ENCODE measurements at regions not wholly inside any gene's neighbourhood (a gene's known extent, or its start where the extent isn't known, plus 50 kb on each side); places are given as distances from the start of the nearest gene placed in this dataset.

GRCh38 chr16:86665319-86665675 lies 86.9 kb downstream of the FOXL1 start:
- H3K4me1 ChIP-seq: peaks cover 15% of the 10 kb centered on the region
- no peaks in the 10 kb centered on the region for H3K9me3 ChIP-seq
- DNase-seq (no peak), ATAC-seq (no peak)
- H3K27me3 ChIP-seq (ENCODE audit: insufficient read depth in 3 of 3, low read length in 2 of 3): peaks cover 0 to 15% (median 0%) of the 10 kb centered on the region in 3 donors
- intact Hi-C loops (cut with DNase I): no loop called here
- H3K27ac ChIP-seq: no peak overlapping the region
- TF ChIP-seq, protein P1, sequence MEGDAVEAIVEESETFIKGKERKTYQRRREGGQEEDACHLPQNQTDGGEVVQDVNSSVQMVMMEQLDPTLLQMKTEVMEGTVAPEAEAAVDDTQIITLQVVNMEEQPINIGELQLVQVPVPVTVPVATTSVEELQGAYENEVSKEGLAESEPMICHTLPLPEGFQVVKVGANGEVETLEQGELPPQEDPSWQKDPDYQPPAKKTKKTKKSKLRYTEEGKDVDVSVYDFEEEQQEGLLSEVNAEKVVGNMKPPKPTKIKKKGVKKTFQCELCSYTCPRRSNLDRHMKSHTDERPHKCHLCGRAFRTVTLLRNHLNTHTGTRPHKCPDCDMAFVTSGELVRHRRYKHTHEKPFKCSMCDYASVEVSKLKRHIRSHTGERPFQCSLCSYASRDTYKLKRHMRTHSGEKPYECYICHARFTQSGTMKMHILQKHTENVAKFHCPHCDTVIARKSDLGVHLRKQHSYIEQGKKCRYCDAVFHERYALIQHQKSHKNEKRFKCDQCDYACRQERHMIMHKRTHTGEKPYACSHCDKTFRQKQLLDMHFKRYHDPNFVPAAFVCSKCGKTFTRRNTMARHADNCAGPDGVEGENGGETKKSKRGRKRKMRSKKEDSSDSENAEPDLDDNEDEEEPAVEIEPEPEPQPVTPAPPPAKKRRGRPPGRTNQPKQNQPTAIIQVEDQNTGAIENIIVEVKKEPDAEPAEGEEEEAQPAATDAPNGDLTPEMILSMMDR (IDR thresholded peaks at IDR 0.05): no peak
- no peak overlapping the region for H3K4me3 ChIP-seq
- 48 to 82% (median 48%) methylated on average over 2 of the region's 2 CpGs for WGBS, 3 donors
- H3K36me3 ChIP-seq (ENCODE audit: insufficient read depth in 1 of 2, low read depth in 1 of 2): no peaks in the 10 kb centered on the region

GRCh38 chr16:86665929-86666328 lies 87.6 kb downstream of the FOXL1 start:
- H3K27me3 ChIP-seq (ENCODE audit: insufficient read depth in 3 of 3, low read length in 2 of 3): peaks cover 0 to 17% (median 0%) of the 10 kb centered on the region in 3 donors
- intact Hi-C loops (cut with DNase I): no loop called here

DNA sequence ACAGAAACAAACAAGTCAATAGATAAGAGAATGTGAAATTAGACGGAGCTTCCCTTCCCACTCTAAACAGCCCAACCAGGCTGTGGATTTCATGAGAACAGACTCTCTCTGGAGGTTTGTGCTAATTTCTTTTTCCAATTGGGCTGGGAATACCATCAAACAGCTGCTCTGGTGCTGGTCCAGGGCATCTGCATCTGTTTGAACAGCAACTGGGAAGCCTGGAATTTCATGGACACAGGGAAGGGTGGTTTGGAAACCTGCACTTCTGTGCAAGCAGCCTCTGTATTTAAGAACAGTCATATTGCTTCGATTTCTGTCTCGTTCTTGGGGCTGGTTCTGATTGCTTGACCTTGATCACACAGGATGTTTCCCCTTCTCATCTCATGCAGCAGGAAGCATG lies 88.7 kb downstream of the FOXL1 start:
- no peak for ATAC-seq
- no peaks in the 10 kb centered on the region for H3K36me3 ChIP-seq (ENCODE audit: insufficient read depth in 1 of 2, low read depth in 1 of 2)
- intact Hi-C loops (cut with DNase I): no loop called here
- no peak overlapping the region for H3K4me3 ChIP-seq
- TF ChIP-seq, protein P1 (IDR thresholded peaks at IDR 0.05): no peak
- no peaks in the 10 kb centered on the region for H3K9me3 ChIP-seq
- 14 to 41% (median 30%) methylated on average over 3 of the region's 3 CpGs for WGBS, 3 donors
- no peak for DNase-seq
- H3K27ac ChIP-seq: no peak overlapping the region
- peaks cover 0 to 24% (median 0%) of the 10 kb centered on the region in 3 donors for H3K27me3 ChIP-seq (ENCODE audit: insufficient read depth in 3 of 3, low read length in 2 of 3)
- H3K4me1 ChIP-seq: peaks cover 15% of the 10 kb centered on the region

More at GRCh38 chr16:86665929-86666328, 87.6 kb downstream of the FOXL1 start:
- WGBS, 3 donors: 93 to 95% (median 94%) methylated on average over 3 of the region's 3 CpGs
- no peak for DNase-seq
- TF ChIP-seq, protein P1 (IDR thresholded peaks at IDR 0.05): no peak
- H3K4me1 ChIP-seq: peaks cover 15% of the 10 kb centered on the region
- no peak overlapping the region for H3K4me3 ChIP-seq
- H3K9me3 ChIP-seq: no peaks in the 10 kb centered on the region
- no peak overlapping the region for H3K27ac ChIP-seq
- no peaks in the 10 kb centered on the region for H3K36me3 ChIP-seq (ENCODE audit: insufficient read depth in 1 of 2, low read depth in 1 of 2)
- ATAC-seq: no peak

GRCh38 chr16:86668136-86668910 lies 90.0 kb downstream of the FOXL1 start:
- WGBS, 3 donors: 68 to 73% (median 69%) methylated on average over 8 of the region's 8 CpGs
- Histone ChIP-seq H3K4me1 (peaks cover 11% of the 10 kb centered on the region), H3K36me3 (ENCODE audit: insufficient read depth in 1 of 2, low read depth in 1 of 2) (no peaks in the 10 kb centered on the region), H3K4me3 (no peak overlapping the region), H3K27ac (no peak overlapping the region), H3K27me3 (ENCODE audit: insufficient read depth in 3 of 3, low read length in 2 of 3) (peaks cover 0 to 36% (median 0%) of the 10 kb centered on the region in 3 donors), H3K9me3 (no peaks in the 10 kb centered on the region)
- TF ChIP-seq, protein P1 (IDR thresholded peaks at IDR 0.05): no peak
- no peak for DNase-seq
- no peak for ATAC-seq
- intact Hi-C loops (cut with DNase I): no loop called here

All from psoas muscle (tissue), 7 donors.